ENCODE measurements at regions not wholly inside any gene's neighbourhood (a gene's known extent, or its start where the extent isn't known, plus 50 kb on each side); places are given as distances from the start of the nearest gene placed in this dataset.

- Histone ChIP-seq H3K14ac (ENCODE audit: insufficient read length) (no peak overlapping the region), H3K4me3 (ENCODE audit: extremely low read depth in 1 of 4, insufficient read depth in 2 of 4, low read depth in 3 of 4, low read length in 4 of 4) (no peak overlapping the region), H3K4me1 (replicated peaks in 1 of 4; ENCODE audit: control insufficient read depth in 3 of 4, insufficient read depth in 4 of 4, low read length in 3 of 4) (no peaks in the 10 kb centered on the region), H3K56ac (replicated peaks; ENCODE audit: insufficient read length, low read depth, low read length) (no peak overlapping the region), H3K36me3 (ENCODE audit: control insufficient read depth in 2 of 4, insufficient read depth in 4 of 4, low read length in 3 of 4) (no peaks in the 10 kb centered on the region), H3K23me2 (ENCODE audit: low read depth, low read length) (no peaks in the 10 kb centered on the region), H3K4me2 (ENCODE audit: insufficient read depth in 1 of 2, low read depth in 2 of 2, low read length in 2 of 2) (no peak overlapping the region), H4K5ac (ENCODE audit: insufficient read length, low read depth, low read length) (no peak overlapping the region), H2AK5ac (ENCODE audit: low read depth, low read length) (no peak overlapping the region), H2BK15ac (ENCODE audit: low read length) (no peak overlapping the region), H2BK12ac (ENCODE audit: low read depth, low read length) (no peak overlapping the region), H2BK120ac (replicated peaks; ENCODE audit: low read depth, low read length) (no peak overlapping the region), H3K79me1 (ENCODE audit: low read depth, low read length) (no peaks in the 10 kb centered on the region), H3K27me3 (replicated peaks in 1 of 4; ENCODE audit: control insufficient read depth in 3 of 4, extremely low read depth in 1 of 4, insufficient read depth in 3 of 4, low read length in 3 of 4) (no peaks in the 10 kb centered on the region), H4K8ac (ENCODE audit: extremely low read depth, insufficient read depth, low read length) (no peak overlapping the region), H3K9me3 (ENCODE audit: insufficient read depth in 2 of 2, low read depth in 1 of 2, low read length in 1 of 2) (peaks cover 0 to 1% of the 10 kb centered on the region in 2 experiments; a peak in 1 of 4 replicates), H2BK5ac (ENCODE audit: low read depth, low read length) (no peak overlapping the region), H3K18ac (ENCODE audit: extremely low read depth, low read length) (no peak overlapping the region), H2BK20ac (ENCODE audit: low read length) (no peak overlapping the region), H3K79me2 (ENCODE audit: control insufficient read depth in 1 of 2, insufficient read depth in 2 of 2, low read length in 2 of 2) (no peaks in the 10 kb centered on the region), H3K23ac (ENCODE audit: insufficient read length) (no peak overlapping the region), H3K27ac (ENCODE audit: low read depth, low read length) (no peak overlapping the region), H2AFZ (ENCODE audit: low read length) (no peak overlapping the region), H3K9ac (replicated peaks in 1 of 4; ENCODE audit: extremely low read depth in 1 of 4, low read depth in 3 of 4, low read length in 3 of 4) (no peak overlapping the region), H3K4ac (replicated peaks; ENCODE audit: insufficient read length, low read depth, low read length) (no peak overlapping the region), H4K20me1 (replicated peaks in 1 of 2; ENCODE audit: control insufficient read depth in 1 of 2, insufficient read depth in 2 of 2, low read length in 2 of 2) (no peaks in the 10 kb centered on the region), H4K91ac (replicated peaks; ENCODE audit: insufficient read length, low read length) (no peak overlapping the region)
- TF ChIP-seq CREB1 (IDR thresholded peaks at IDR 0.05) (no peak), CBX5 (IDR thresholded peaks at IDR 0.05; ENCODE audit: low read depth, low read length) (no peak), SUZ12 (IDR thresholded peaks at IDR 0.05; ENCODE audit: low read length) (no peak), EP300 (IDR thresholded peaks at IDR 0.05; ENCODE audit: borderline replicate concordance in 1 of 2, low read depth in 2 of 2, low read length in 2 of 2) (no peak), NRF1 (IDR thresholded peaks at IDR 0.05; ENCODE audit: low read depth, low read length) (no peak), GTF2F1 (IDR thresholded peaks at IDR 0.05; ENCODE audit: borderline replicate concordance, low read depth, low read length) (no peak), EGR1 (IDR thresholded peaks at IDR 0.05; ENCODE audit: borderline replicate concordance, low read depth, low read length) (no peak), TAF1 (IDR thresholded peaks at IDR 0.05; ENCODE audit: low read depth, low read length) (no peak), CBX8 (IDR thresholded peaks at IDR 0.05; ENCODE audit: borderline replicate concordance, low read depth, low read length) (no peak), RBBP5 (IDR thresholded peaks at IDR 0.05; ENCODE audit: borderline replicate concordance, low read depth, low read length) (no peak), SP2 (IDR thresholded peaks at IDR 0.05; ENCODE audit: low read length) (no peak), EZH2 (IDR thresholded peaks at IDR 0.05; ENCODE audit: low read depth, low read length, severe bottlenecking) (no peak), SP1 (IDR thresholded peaks at IDR 0.05; ENCODE audit: low read depth, low read length) (no peak)
- POLR2A ChIA-PET (ENCODE audit: partially characterized antibody), result no interaction called here
- CTCF ChIA-PET (ENCODE audit: partially characterized antibody), result interaction anchor here (1.1 kb wide), 1 partner anchor 33 kb away, joined by 3 read pairs; no protein-coding TSS in a partner anchor
- FAIRE-seq (no peak), DNase-seq (ENCODE audit: low read depth in 1 of 2, low spot score in 2 of 2) (no peak)
- 89% methylated on average over 4 of the region's 4 CpGs; no CpG with 5 or more reads in 1 of the 2 experiments for WGBS, 2 experiments (ENCODE audit: extremely low coverage in 1 of 2, insufficient coverage in 1 of 2, insufficient read length in 1 of 2, insufficient replicate concordance in 2 of 2, low coverage in 1 of 2, low lambda C conversion rate in 2 of 2, missing lambda C conversion rate in 1 of 2)
Measured at GRCh38 chr16:8063159-8063558, 527.2 kb downstream of the TMEM114 start.
